Endothelial cell of umbilical vein (primary cell): ENCODE measurements at regions not wholly inside any gene's neighbourhood (a gene's known extent, or its start where the extent isn't known, plus 50 kb on each side); places are given as distances from the start of the nearest gene placed in this dataset.

Experiments
- BruUV-seq: library from RNA; stranded (reverse); fragments of 400-500 nt; replicated peaks from 2 replicates; lab custom pipeline; 2021; lab: Mats Ljungman, UMichigan
- CTCF ChIA-PET: fragments of 300-600, 350-600 bp; sonication (Branson Sonifier 250); formaldehyde crosslinking; loops from one replicate; lab custom pipeline; 2021; ENCODE audit warnings: antibody characterized with exemption, inconsistent platforms; lab: Charles Lee
- POLR2A ChIA-PET: fragments of 300-600, 350-600 bp; sonication (Branson Sonifier 250); formaldehyde crosslinking; loops from one replicate; lab custom pipeline; 2021; ENCODE audit warnings: antibody characterized with exemption, inconsistent platforms; lab: Charles Lee
- DNase-seq: peaks from one replicate; pipeline ENCODE4 v3.0.0-alpha.2; 2011; ENCODE audit warnings: low read depth, low spot score
- FAIRE-seq: peaks from 2 replicates; lab custom pipeline; 2011; peaks lifted over from hg19 to GRCh38; lab: Jason Lieb, UNC
- H2AFZ ChIP-seq: 2 replicates; pipeline ENCODE4 v1.6.0; 2012; ENCODE audit warnings: low read depth, low read length, control low read depth, inconsistent platforms
- H3K27ac ChIP-seq: 2 replicates; pipeline ENCODE4 v1.5.1; 2011; ENCODE audit warnings: low read depth, mild to moderate bottlenecking, control low read depth, low read length, moderate library complexity; ENCODE audit not compliant: insufficient read depth
- H3K27me3 ChIP-seq, 2 experiments: 2 replicates each; pipeline versions ENCODE4 v1.6.0 to v1.6.1; 2011; ENCODE audit warnings: low read length in 2 of 2, mixed read lengths in 1 of 2; ENCODE audit not compliant: control insufficient read depth in 2 of 2, insufficient read depth in 2 of 2
- H3K36me3 ChIP-seq, 2 experiments: 2 replicates in 1 of 2; 3 replicates in 1 of 2; pipeline ENCODE4 v1.5.1; 2011; ENCODE audit warnings: low read length in 2 of 2, mild to moderate bottlenecking in 1 of 2, moderate library complexity in 1 of 2; ENCODE audit not compliant: control insufficient read depth in 2 of 2, insufficient read depth in 2 of 2; ENCODE audit errors: extremely low read depth in 1 of 2
- H3K4me1 ChIP-seq: 3 replicates; pipeline ENCODE4 v1.5.1; 2011; ENCODE audit warnings: mild to moderate bottlenecking, low read length; ENCODE audit not compliant: control insufficient read depth, insufficient read depth; ENCODE audit errors: extremely low read depth
- H3K4me2 ChIP-seq: 2 replicates; pipeline ENCODE4 v1.6.1; 2011; ENCODE audit warnings: low read length, control low read depth, mixed read lengths; ENCODE audit not compliant: insufficient read depth
- H3K4me3 ChIP-seq, 3 experiments: fragments of 200-600 bp in 1 of 3; sonication (generic), shearing (Covaris generic) in 1 of 3; replicated peaks in 1 of 3; 2 replicates each; pipeline ENCODE4 v1.5.1; 2011 to 2016; ENCODE audit warnings: control low read depth in 3 of 3, low read length in 3 of 3, mild to moderate bottlenecking in 2 of 3, inconsistent platforms in 1 of 3, low read depth in 1 of 3, moderate library complexity in 1 of 3; ENCODE audit not compliant: insufficient read depth in 1 of 3
- H3K79me2 ChIP-seq: 2 replicates; pipeline ENCODE4 v1.6.0; 2012; ENCODE audit warnings: low read length, inconsistent platforms; ENCODE audit not compliant: control insufficient read depth, insufficient read depth
- H3K9ac ChIP-seq: replicated peaks from 2 replicates; pipeline ENCODE3; 2011; ENCODE audit warnings: low read length, control low read depth; ENCODE audit not compliant: insufficient read depth; ENCODE audit errors: extremely low read depth
- H3K9me1 ChIP-seq: replicated peaks from 3 replicates; pipeline ENCODE4 v1.6.0; 2011; ENCODE audit warnings: mild to moderate bottlenecking, low read length; ENCODE audit not compliant: control insufficient read depth, insufficient read depth; ENCODE audit errors: extremely low read depth
- H3K9me3 ChIP-seq: replicated peaks from 2 replicates; pipeline ENCODE4 v1.5.1; 2012; ENCODE audit warnings: low read length, inconsistent platforms; ENCODE audit not compliant: control insufficient read depth, insufficient read depth
- H4K20me1 ChIP-seq: replicated peaks from 2 replicates; pipeline ENCODE3; 2011; ENCODE audit warnings: mild to moderate bottlenecking, low read length; ENCODE audit not compliant: control insufficient read depth, insufficient read depth; ENCODE audit errors: extremely low read depth
- CTCF ChIP-seq, 2 donors: IDR thresholded peaks; 1 replicate in 1 of 2; 2 replicates in 1 of 2; pipeline ENCODE4 v1.5.1; 2011; ENCODE audit warnings: low read length in 2 of 2, mild to moderate bottlenecking in 2 of 2, moderate library complexity in 2 of 2, control low read depth in 1 of 2, inconsistent platforms in 1 of 2, low read depth in 1 of 2; ENCODE audit not compliant: insufficient read depth in 1 of 2; ENCODE audit errors: extremely low read depth in 1 of 2
- EZH2 ChIP-seq: IDR thresholded peaks from 2 replicates; pipeline ENCODE4 v1.6.1; 2012; ENCODE audit warnings: borderline replicate concordance, low read depth, mild to moderate bottlenecking, moderate library complexity, low read length, inconsistent platforms; ENCODE audit not compliant: severe bottlenecking
- FOS ChIP-seq: IDR thresholded peaks from 2 replicates; pipeline ENCODE4 v1.6.1; 2011; ENCODE audit warnings: mild to moderate bottlenecking, low read length, moderate library complexity, borderline replicate concordance; ENCODE audit not compliant: insufficient read depth
- MYC ChIP-seq: IDR thresholded peaks from one replicate; pipeline ENCODE4 v1.6.1; 2011; ENCODE audit warnings: mild to moderate bottlenecking, low read depth, low read length
- POLR2A ChIP-seq: IDR thresholded peaks from 2 replicates; pipeline ENCODE4 v1.6.1; 2012; ENCODE audit warnings: low read depth, mild to moderate bottlenecking, control low read depth, low read length
- POLR2AphosphoS5 ChIP-seq: IDR thresholded peaks from 2 replicates; pipeline ENCODE4 v1.6.1; 2012; ENCODE audit warnings: low read depth, mild to moderate bottlenecking, control low read depth, low read length, moderate library complexity; ENCODE audit not compliant: insufficient read depth
- dilution Hi-C: fragments of 300-500 bp; cut with MboI; formaldehyde crosslinking; loops from one replicate; pipeline ENCODE4 v1.15.0; 2019; ENCODE audit warnings: low sequenced_read_pairs; ENCODE audit not compliant: extremely low pct_ligation_motif_present
- intact Hi-C: fragments of 100-400 bp; cut with micrococcal nuclease; formaldehyde crosslinking; loops from one replicate; pipeline ENCODE4 v1.10.0; 2022
- TF ChIP-seq, protein P1 (sequence below): IDR thresholded peaks from 2 replicates; pipeline ENCODE4 v1.6.1; 2011; ENCODE audit not compliant: insufficient read depth, insufficient read length

DNA sequence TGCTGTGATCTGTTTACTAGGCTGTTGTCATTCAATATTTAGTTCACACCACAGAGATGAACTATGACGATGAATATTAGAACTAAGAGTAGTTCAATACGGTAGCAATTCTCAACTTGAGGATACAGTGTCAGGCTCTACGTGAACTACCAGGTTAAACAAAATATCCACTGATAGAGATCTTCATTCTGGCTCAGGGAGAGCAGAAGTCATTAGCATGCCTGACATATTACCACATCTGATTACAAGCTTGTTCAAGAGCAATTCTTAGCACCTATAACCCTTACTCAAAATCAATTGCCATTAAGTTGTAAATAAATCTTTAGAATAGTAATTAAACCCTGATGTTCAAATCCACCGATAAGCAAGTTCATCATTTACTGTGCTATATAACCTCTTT lies 207.2 kb downstream of the CHRM3 start:
- no peak overlapping the region for H3K9ac ChIP-seq
- no peaks in the 10 kb centered on the region for H3K27me3 ChIP-seq
- no TSS peak for BruUV-seq
- H3K79me2 ChIP-seq = no peaks in the 10 kb centered on the region
- no peak for FAIRE-seq
- ChIA-PET POLR2A (no interaction called here), CTCF (no interaction called here)
- no peaks in the 10 kb centered on the region for H3K4me1 ChIP-seq
- H4K20me1 ChIP-seq = no peaks in the 10 kb centered on the region
- H3K27ac ChIP-seq = no peak overlapping the region
- no peak for DNase-seq
- no peak for TF ChIP-seq POLR2AphosphoS5
- TF ChIP-seq, protein P1, sequence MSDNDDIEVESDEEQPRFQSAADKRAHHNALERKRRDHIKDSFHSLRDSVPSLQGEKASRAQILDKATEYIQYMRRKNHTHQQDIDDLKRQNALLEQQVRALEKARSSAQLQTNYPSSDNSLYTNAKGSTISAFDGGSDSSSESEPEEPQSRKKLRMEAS = no peak
- no peak for TF ChIP-seq CTCF (IDR thresholded peaks at IDR 0.05; ENCODE audit: extremely low read depth in 1 of 2, insufficient read depth in 1 of 2, low read depth in 1 of 2, low read length in 2 of 2)
- intact Hi-C loops = no loop called here
- no peaks in the 10 kb centered on the region for H3K9me1 ChIP-seq
- H3K9me3 ChIP-seq = peaks cover 6% of the 10 kb centered on the region
- no peak overlapping the region for H3K4me3 ChIP-seq
- no peaks in the 10 kb centered on the region for H3K36me3 ChIP-seq
- dilution Hi-C loops = no loop called here
- no peak overlapping the region for H2AFZ ChIP-seq
- H3K4me2 ChIP-seq = no peak overlapping the region

DNA sequence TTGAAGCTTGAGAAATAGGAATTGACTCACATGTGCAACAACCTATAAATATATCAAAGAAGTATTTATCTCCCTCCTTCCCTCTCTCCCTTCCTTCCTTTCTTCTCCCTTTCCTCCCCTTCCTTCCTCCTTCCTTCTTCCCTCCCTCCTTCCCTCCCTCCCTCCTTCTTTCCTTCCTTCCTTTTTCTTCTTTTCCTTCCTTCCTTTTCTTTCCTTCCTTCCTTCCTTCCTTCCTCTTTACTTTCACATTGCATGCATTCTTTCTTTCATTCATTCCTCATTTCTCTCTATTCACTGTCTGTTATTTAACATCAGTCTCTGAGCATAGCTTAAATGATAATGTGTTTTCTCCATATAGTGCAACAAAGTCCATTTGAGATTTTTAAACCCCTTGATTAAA lies 214.2 kb downstream of the CHRM3 start:
- ChIA-PET CTCF (no interaction called here), POLR2A (no interaction called here)
- Histone ChIP-seq H2AFZ (no peak overlapping the region), H3K27me3 (no peaks in the 10 kb centered on the region), H3K36me3 (no peaks in the 10 kb centered on the region), H3K9me3 (peaks cover 2% of the 10 kb centered on the region), H3K4me2 (no peak overlapping the region), H3K27ac (no peak overlapping the region), H3K4me1 (no peaks in the 10 kb centered on the region), H4K20me1 (no peaks in the 10 kb centered on the region), H3K9ac (no peak overlapping the region), H3K79me2 (no peaks in the 10 kb centered on the region), H3K9me1 (no peaks in the 10 kb centered on the region), H3K4me3 (no peak overlapping the region)
- DNase-seq (no peak), FAIRE-seq (no peak)
- TF ChIP-seq POLR2A (no peak), FOS (no peak), EZH2 (no peak), MYC (no peak), CTCF (IDR thresholded peaks at IDR 0.05; ENCODE audit: extremely low read depth in 1 of 2, insufficient read depth in 1 of 2, low read depth in 1 of 2, low read length in 2 of 2) (no peak)
- BruUV-seq = no TSS peak
- dilution Hi-C loops (no loop called here), intact Hi-C loops (no loop called here)
